ENCODE measurements at regions not wholly inside any gene's neighbourhood (a gene's known extent, or its start where the extent isn't known, plus 50 kb on each side); places are given as distances from the start of the nearest gene placed in this dataset.

DNA sequence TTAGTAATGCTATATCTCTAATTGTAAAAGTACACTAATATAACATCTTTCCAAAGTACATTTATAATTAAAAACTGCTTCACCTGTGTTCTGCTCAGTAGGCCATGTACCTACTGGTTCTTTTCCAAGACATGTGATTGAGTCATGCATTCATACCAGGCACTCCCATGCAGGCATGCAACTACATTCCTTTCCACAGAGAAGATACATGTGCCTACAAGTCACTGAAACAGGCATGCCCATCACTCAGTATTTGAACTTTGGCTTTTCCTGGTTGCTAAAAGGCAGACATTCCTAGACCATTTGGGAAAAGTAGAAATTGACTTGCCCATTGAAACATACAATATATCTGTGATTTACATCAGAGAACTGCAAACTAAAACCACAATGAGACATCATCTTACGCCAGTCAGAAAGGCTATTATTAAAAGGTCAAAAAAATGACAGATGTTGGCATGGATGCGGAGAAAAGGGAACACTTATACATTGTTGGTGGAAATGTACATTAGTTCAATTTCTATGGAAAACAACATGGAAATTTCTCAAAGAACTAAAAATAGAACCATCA, 148.3 kb upstream of the MOCS2 start:
- TF ChIP-seq, protein P1, sequence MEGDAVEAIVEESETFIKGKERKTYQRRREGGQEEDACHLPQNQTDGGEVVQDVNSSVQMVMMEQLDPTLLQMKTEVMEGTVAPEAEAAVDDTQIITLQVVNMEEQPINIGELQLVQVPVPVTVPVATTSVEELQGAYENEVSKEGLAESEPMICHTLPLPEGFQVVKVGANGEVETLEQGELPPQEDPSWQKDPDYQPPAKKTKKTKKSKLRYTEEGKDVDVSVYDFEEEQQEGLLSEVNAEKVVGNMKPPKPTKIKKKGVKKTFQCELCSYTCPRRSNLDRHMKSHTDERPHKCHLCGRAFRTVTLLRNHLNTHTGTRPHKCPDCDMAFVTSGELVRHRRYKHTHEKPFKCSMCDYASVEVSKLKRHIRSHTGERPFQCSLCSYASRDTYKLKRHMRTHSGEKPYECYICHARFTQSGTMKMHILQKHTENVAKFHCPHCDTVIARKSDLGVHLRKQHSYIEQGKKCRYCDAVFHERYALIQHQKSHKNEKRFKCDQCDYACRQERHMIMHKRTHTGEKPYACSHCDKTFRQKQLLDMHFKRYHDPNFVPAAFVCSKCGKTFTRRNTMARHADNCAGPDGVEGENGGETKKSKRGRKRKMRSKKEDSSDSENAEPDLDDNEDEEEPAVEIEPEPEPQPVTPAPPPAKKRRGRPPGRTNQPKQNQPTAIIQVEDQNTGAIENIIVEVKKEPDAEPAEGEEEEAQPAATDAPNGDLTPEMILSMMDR (IDR thresholded peaks at IDR 0.05), result no peak
- TF ChIP-seq POLR2AphosphoS5 (IDR thresholded peaks at IDR 0.05) (no peak), POLR2A (IDR thresholded peaks at IDR 0.05) (no peak)
